IgD-negative memory B cell (primary cell): ENCODE measurements at regions not wholly inside any gene's neighbourhood (a gene's known extent, or its start where the extent isn't known, plus 50 kb on each side); places are given as distances from the start of the nearest gene placed in this dataset.
A peak's percentile ranks its signal among the peaks of the same experiment; 100 is the strongest.

Source experiments
- H3K27ac Mint-ChIP-seq, 3 donors: one replicate each; pipeline ENCODE4 v1.8.0; 2020 to 2022; ENCODE audit warnings: mild to moderate bottlenecking in 3 of 3, mixed read lengths in 3 of 3, moderate library complexity in 1 of 3
- H3K27me3 Mint-ChIP-seq: one replicate; pipeline ENCODE4 v1.8.0; 2021; ENCODE audit warnings: mixed read lengths
- H3K36me3 Mint-ChIP-seq: one replicate; pipeline ENCODE4 v1.8.0; 2020; ENCODE audit warnings: mild to moderate bottlenecking, mixed read lengths
- H3K4me1 Mint-ChIP-seq, 3 donors: one replicate each; pipeline ENCODE4 v1.8.0; 2020 to 2022; ENCODE audit warnings: mixed read lengths in 3 of 3, mild to moderate bottlenecking in 1 of 3
- H3K4me3 Mint-ChIP-seq, 4 donors: one replicate each; pipeline ENCODE4 v1.8.0; 2020 to 2022; ENCODE audit warnings: mild to moderate bottlenecking in 4 of 4, mixed read lengths in 4 of 4, moderate library complexity in 3 of 4
- H3K9me3 Mint-ChIP-seq, 3 donors: one replicate each; pipeline ENCODE4 v1.8.0; 2020 to 2021; ENCODE audit warnings: mixed read lengths in 3 of 3, mild to moderate bottlenecking in 1 of 3

DNA sequence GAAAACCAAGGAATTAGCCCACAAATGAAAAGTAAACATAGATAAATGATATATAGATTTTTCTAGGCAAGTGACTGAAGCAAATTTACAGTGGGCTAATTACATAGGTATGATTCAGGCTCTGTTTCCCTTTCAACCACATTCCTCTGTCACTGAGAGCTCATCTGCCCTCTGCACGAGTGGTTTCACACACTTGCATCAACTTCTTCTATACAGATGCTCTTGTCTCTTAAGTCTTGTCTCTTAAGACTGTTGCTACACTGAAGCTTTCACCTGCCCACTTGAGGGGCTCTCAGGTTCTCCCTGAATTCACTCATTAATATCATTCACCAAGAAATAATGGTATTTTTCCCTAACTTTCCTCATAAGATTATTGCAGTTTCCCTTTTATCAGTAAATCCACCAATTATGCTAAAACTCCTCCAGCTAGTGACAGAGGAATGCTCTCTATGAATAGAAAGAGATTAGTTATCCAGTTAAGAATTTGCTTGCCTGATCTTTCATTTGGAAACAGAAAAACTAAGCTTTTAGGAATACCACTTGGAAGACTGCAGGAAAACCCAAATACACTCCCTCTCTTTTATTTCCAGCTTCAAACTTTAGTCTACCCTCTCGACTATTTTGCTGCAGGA lies 95.7 kb downstream of the ELAPOR2 start:
- Mint-ChIP-seq H3K9me3 (peaks cover 0 to 3% (median 0%) of the 10 kb centered on the region in 3 donors), H3K36me3 (peaks cover 7% of the 10 kb centered on the region), H3K4me1 (peaks cover 2 to 4% (median 3%) of the 10 kb centered on the region in 3 donors), H3K27me3 (no peaks in the 10 kb centered on the region), H3K4me3 (no peak overlapping the region), H3K27ac (no peak overlapping the region)

DNA sequence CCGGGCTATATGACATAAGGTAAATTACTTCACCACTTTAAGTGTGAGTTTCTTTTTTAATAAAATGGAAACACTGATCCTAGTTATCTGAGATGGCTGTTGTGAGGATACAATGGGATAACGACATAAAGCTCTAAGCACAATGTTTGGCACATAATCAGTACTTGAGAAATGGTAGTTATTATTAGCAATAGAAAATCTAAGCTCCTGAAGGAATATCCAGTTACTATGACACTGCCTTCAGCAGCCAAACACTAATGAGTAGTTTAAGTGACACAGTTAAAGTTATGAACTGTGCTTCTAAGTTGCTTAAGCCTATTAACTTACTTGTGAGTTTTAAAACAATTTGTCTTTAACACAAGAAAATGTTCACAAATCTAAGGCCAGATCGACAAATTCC lies 96.8 kb downstream of the ELAPOR2 start:
- Mint-ChIP-seq H3K4me3 (no peak overlapping the region), H3K4me1 (peaks cover 4 to 5% (median 5%) of the 10 kb centered on the region in 3 donors), H3K36me3 (peaks cover 7% of the 10 kb centered on the region), H3K9me3 (peaks cover 0 to 3% (median 0%) of the 10 kb centered on the region in 3 donors), H3K27me3 (no peaks in the 10 kb centered on the region), H3K27ac (no peak overlapping the region)

DNA sequence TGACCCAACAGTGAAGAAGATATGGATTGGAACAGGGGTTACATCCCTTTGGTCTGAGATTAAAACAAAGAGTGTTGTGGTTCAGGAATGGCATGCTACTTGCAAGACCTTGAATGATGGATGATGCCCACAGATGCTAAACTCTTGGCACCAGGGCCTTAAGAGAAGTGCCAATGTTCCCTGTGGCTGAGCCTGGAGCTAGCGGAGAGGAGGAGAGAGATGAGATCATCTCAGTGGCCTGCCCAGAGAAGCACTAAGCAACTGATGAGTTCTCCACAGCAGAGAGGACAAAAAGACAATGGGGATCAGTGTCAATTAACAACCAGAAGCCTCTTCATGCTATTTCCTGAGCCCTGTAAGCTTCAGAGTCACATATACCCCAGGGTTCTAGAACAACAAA lies 97.8 kb downstream of the ELAPOR2 start:
- H3K27me3 Mint-ChIP-seq, result no peaks in the 10 kb centered on the region
- peaks cover 0 to 3% (median 3%) of the 10 kb centered on the region in 3 donors for H3K4me1 Mint-ChIP-seq
- no peak overlapping the region for H3K4me3 Mint-ChIP-seq
- H3K36me3 Mint-ChIP-seq, result peaks cover 7% of the 10 kb centered on the region
- H3K9me3 Mint-ChIP-seq, result peaks cover 0 to 3% (median 0%) of the 10 kb centered on the region in 3 donors
- no peak overlapping the region for H3K27ac Mint-ChIP-seq

DNA sequence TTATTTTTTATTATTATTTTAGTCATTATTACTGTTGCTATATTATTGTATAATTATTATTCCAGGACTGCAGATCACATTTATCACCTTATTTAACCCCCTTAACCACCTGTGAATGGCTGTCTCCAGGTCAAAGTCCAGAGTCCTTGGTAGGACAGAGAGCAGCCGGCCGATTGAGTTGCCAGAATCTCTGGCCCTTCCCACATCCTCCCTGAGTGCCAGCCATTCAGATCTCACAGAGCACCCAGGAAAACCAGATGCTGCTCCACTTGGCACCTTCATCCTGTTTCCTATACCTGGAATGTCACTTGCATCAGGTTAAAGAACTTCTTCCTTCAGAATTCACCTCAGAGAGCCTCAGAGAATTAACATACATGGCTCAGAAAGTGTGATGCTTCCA lies 101.1 kb downstream of the ELAPOR2 start:
- no peak overlapping the region for H3K27ac Mint-ChIP-seq
- H3K36me3 Mint-ChIP-seq, result peaks cover 2% of the 10 kb centered on the region
- no peak overlapping the region for H3K4me3 Mint-ChIP-seq
- peaks cover 0 to 3% (median 3%) of the 10 kb centered on the region in 3 donors for H3K4me1 Mint-ChIP-seq
- peaks cover 0 to 3% (median 0%) of the 10 kb centered on the region in 3 donors for H3K9me3 Mint-ChIP-seq
- H3K27me3 Mint-ChIP-seq, result no peaks in the 10 kb centered on the region

DNA sequence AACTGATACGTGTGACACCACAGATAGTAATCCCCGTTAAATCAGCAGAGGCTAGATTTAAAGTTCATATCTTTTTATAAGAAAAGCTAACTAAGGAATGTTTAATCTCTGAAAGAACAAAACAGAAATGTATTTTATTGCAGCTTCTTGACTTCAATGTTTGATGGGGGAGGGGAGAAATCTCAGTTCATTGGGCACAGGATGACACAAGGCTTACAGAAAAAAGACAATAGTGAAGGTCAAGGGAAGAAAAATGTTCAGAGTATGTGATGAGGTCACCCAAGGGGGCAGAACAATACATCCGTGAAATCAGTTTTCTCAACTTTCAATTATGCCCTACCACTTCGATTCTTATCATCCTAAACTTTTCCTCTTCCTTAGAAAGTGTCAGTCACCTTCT lies 102.9 kb downstream of the ELAPOR2 start:
- Mint-ChIP-seq H3K36me3 (peaks cover 2% of the 10 kb centered on the region), H3K4me1 (peaks cover 0 to 3% (median 3%) of the 10 kb centered on the region in 3 donors), H3K27ac (no peak overlapping the region), H3K9me3 (peaks cover 0 to 3% (median 0%) of the 10 kb centered on the region in 3 donors), H3K4me3 (no peak overlapping the region), H3K27me3 (no peaks in the 10 kb centered on the region)

DNA sequence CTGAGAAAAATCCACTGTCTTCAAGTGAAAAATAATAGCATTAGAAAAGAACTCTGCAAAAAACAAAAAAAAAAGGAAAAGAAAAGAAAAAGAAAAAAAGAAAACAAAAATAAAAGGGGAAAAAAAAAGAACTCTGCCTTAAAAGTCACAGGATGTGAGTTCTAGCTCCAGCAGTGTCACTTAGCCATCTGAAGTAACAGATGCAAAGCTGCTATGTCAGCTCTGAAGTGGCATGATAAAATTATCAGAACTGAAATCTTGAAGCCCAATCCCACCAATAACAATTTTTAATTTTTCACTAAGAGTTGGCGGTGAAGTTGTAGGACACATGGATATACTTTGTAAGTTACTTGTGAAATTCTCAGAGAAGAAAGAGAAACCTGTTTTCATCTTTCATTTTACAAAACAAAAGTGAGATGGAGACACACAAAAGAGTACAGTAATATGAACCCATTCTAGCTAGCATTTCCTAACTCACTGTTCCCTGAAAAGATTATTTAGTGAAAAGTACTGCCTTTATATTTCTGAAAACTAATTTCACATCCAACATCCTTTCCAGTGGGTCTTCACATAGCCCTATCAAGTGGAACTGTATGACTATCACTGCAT lies 103.5 kb downstream of the ELAPOR2 start:
- H3K4me3 Mint-ChIP-seq, result no peak overlapping the region
- no peak overlapping the region for H3K27ac Mint-ChIP-seq
- no peaks in the 10 kb centered on the region for H3K27me3 Mint-ChIP-seq
- peaks cover 0 to 3% (median 0%) of the 10 kb centered on the region in 3 donors for H3K9me3 Mint-ChIP-seq
- H3K4me1 Mint-ChIP-seq, result peaks cover 0 to 3% (median 3%) of the 10 kb centered on the region in 3 donors
- H3K36me3 Mint-ChIP-seq, result peaks cover 2% of the 10 kb centered on the region

DNA sequence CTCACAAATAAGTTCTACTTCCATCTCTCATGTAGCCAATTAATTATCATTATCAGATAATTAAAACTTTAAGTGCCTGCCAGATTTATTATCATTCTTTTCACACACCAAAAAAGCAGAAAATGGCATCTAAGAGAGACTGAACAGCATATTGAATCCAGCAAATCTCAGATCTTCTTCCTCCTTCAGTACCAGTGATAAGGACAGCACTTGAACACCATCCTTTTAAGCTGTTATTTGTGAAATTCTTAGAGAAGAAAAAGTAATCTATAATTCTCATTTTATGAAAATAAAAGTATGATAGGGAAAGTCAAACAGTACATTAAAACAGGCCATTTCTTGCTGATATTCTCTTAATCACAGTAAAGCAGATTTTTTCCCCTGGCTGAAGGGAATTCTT lies 104.5 kb downstream of the ELAPOR2 start:
- Mint-ChIP-seq H3K27ac (no peak overlapping the region), H3K9me3 (peaks cover 0 to 3% (median 0%) of the 10 kb centered on the region in 3 donors), H3K36me3 (peaks cover 2% of the 10 kb centered on the region), H3K4me1 (peaks cover 0 to 5% (median 3%) of the 10 kb centered on the region in 3 donors), H3K4me3 (no peak overlapping the region), H3K27me3 (no peaks in the 10 kb centered on the region)

DNA sequence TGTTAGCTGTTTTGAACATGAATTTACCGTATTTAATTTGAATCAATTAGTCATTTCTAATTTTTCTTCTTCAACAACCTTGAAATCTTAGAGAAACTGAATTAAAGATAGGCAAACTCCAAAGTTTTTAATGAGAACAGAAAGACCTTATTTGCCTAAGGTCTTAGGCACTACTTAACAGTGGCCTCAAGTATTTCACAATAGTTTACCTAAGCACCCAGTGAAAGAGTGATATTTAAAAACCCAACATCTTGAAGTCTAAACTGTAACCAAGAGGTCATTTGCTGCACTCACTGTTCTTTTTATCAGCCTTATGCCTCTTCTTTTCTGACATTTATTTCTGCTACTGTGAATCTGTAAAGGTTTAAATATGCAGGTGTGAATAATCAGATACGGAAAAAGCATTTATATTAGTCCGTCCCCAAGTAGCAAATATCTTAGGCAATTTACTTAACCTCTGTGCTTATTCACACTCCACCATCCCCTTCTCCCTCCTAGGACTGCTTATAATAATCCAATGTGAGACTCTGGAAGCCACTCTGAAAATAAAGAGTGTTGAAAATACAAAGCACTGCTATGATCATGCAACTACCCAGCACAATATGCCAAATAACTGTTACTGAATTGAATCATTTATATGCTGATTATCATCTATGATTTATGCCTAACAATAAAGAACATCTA lies 105.7 kb downstream of the ELAPOR2 start:
- Mint-ChIP-seq H3K27me3 (no peaks in the 10 kb centered on the region), H3K27ac (no peak overlapping the region), H3K36me3 (peaks cover 2% of the 10 kb centered on the region)

DNA sequence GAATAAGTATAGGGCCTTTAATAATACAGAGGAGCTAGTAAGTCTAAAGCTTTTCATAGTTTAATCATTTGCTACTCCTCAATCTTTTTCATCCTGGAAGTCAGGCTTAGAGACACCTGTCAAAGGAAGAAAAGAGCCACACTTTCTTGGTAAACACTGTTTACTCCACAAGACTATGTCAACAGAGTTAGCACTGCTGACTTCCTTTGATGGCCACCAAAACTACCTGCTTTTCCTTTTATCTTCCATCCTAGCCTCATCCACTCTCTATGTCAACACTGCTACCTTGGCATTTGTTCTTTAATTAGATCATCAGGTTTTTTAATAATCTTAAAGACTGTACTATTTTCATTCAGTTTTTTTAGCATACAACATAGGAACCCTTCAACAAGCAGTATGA lies 106.2 kb downstream of the ELAPOR2 start:
- peaks cover 12 to 20% (median 14%) of the 10 kb centered on the region in 3 donors for H3K4me1 Mint-ChIP-seq
- H3K4me3 Mint-ChIP-seq, result no peak overlapping the region
- H3K27ac Mint-ChIP-seq, result no peak overlapping the region
- no peaks in the 10 kb centered on the region for H3K9me3 Mint-ChIP-seq
- H3K36me3 Mint-ChIP-seq, result peaks cover 2% of the 10 kb centered on the region
- no peaks in the 10 kb centered on the region for H3K27me3 Mint-ChIP-seq

More for the DNA sequence above, 105.7 kb downstream of the ELAPOR2 start:
- H3K4me3 Mint-ChIP-seq, result no peak overlapping the region
- H3K4me1 Mint-ChIP-seq, result peaks cover 6 to 14% (median 8%) of the 10 kb centered on the region in 3 donors
- no peaks in the 10 kb centered on the region for H3K9me3 Mint-ChIP-seq

DNA sequence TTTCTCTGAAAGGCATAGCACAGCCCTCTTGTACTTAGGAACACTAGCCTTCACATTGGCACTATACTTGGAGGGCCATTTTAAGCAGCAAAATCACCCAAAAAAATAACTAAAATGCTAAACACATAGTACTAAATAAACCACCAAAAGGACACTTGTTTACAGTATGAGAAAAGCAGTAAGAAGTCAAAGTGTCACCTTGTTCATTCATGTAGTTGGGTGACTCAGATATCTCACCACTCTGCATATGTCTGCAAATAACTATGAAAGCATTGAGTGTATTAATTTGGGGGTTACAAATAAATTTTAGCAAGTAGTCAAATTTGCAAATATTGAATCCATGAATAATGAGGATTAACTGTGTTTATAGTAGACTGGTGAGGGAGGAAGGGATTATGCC lies 107.6 kb downstream of the ELAPOR2 start:
- H3K4me1 Mint-ChIP-seq, result peaks cover 14 to 23% (median 14%) of the 10 kb centered on the region in 3 donors
- H3K27me3 Mint-ChIP-seq, result no peaks in the 10 kb centered on the region
- no peak overlapping the region for H3K27ac Mint-ChIP-seq
- H3K9me3 Mint-ChIP-seq, result no peaks in the 10 kb centered on the region
- H3K36me3 Mint-ChIP-seq, result peaks cover 2% of the 10 kb centered on the region
- no peak overlapping the region for H3K4me3 Mint-ChIP-seq

DNA sequence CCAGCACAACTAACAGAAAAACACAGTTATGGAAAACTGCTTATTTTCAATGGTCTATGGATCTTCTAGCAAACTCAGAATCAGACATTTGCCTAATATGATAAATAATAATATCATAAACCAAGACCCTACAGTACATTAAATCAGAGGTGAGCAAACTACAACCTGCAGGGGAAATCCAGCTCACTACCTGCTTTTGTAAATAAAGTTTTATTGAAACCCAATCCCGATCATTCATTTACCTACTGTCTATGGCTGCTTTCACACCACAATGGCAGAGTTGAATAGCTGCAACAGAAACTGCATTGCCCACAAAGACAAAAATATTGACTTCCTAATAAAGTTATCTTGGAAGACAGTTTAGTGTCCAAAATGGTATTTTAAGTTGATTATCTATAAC lies 108.5 kb downstream of the ELAPOR2 start:
- H3K27ac Mint-ChIP-seq, result no peak overlapping the region
- H3K4me1 Mint-ChIP-seq, result peaks cover 14 to 21% (median 14%) of the 10 kb centered on the region in 3 donors
- no peaks in the 10 kb centered on the region for H3K9me3 Mint-ChIP-seq
- no peak overlapping the region for H3K4me3 Mint-ChIP-seq
- no peaks in the 10 kb centered on the region for H3K27me3 Mint-ChIP-seq
- H3K36me3 Mint-ChIP-seq, result peaks cover 2% of the 10 kb centered on the region

DNA sequence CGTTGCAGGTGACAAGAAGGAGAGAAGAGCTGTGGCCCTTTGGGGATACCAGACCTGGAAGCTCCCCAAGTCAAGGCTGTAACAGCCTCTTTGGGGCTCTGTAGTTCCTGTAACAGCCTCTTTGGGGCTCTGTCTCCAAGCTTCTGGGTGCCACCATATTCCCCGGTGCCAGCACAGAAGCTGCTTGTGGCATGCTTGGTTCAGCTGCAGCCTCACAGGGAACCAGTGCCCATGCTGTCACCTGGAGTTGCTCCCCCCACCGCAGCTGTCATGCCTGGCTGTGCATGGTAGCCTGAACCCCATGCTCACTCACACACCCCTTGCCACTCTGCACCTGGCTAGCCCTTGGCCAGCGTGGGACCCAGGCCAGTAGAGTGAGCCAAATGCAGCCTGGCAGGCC lies 109.1 kb downstream of the ELAPOR2 start:
- H3K27me3 Mint-ChIP-seq, result no peaks in the 10 kb centered on the region
- no peaks in the 10 kb centered on the region for H3K9me3 Mint-ChIP-seq
- peak overlapping the region in 1 of 4 donors; percentile 87 for H3K4me3 Mint-ChIP-seq
- peaks cover 2% of the 10 kb centered on the region for H3K36me3 Mint-ChIP-seq
- peaks cover 14 to 21% (median 14%) of the 10 kb centered on the region in 3 donors for H3K4me1 Mint-ChIP-seq
- peak overlapping the region in 1 of 3 donors; percentile 12 for H3K27ac Mint-ChIP-seq

DNA sequence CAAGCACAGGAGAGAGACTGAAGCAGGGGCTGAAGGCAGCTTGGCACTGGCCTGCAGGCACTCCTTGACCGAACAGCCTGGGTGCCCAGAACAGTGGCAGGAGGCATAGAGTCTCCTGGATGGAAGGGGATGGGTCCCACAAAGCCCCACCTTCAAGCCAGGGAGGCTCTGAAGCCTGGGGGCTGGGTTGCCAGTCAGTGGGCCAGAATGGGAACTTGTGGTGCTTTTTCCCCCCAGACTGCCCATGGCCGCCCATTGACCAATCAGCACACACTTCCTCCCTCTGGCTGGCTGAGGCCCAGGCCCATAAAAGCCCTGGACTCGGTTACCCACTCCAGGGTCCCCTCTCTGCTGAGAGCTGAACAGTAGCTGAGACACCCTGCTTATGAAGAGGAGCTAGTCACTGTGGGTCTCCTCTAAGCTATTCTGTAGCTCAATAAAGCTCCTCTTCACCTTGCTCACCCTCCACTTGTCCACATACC lies 109.6 kb downstream of the ELAPOR2 start:
- Mint-ChIP-seq H3K27ac (peak overlapping the region in 1 of 3 donors; percentile 12), H3K27me3 (no peaks in the 10 kb centered on the region), H3K9me3 (no peaks in the 10 kb centered on the region), H3K4me1 (peaks cover 14 to 21% (median 14%) of the 10 kb centered on the region in 3 donors), H3K36me3 (peaks cover 2% of the 10 kb centered on the region), H3K4me3 (peak overlapping the region in 2 of 4 donors; percentile 66 to 87)

DNA sequence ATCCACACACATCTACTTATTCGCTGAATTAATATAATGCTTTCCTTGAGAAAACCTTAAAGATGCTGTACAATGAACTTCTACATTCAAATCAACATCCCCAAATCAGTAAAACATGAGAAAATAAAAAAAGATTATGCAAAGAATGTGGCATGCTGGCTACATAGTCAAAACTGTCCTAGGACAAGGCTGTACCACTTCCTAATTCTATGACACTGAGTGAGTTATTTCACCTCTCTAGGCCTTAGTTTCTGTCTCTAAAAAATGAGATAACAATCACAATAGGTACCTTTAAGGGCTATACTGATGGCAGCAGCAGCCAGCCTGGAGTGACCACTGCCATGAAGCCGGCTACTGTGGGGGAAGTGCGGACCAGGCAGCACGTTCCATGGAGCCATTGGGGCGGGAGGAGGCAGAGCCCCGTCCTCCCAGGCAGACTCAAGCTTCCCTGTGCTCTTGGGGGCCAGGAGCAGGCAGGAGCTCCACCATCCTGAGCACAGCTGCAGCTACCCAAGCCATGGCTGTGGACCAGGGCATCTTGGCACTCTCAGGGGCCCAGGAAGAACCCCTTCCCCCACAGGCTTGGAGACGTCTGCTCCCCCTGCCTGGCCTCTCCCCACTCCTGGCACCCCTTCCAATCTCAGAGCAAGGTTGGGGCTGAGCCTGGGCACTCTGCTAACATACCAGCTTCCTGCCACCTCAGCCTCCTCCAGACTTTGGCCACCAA lies 110.2 kb downstream of the ELAPOR2 start:
- Mint-ChIP-seq H3K4me1 (peaks cover 14 to 21% (median 14%) of the 10 kb centered on the region in 3 donors), H3K27me3 (no peaks in the 10 kb centered on the region), H3K27ac (peak overlapping the region in 2 of 3 donors; percentile 14 to 80), H3K9me3 (no peaks in the 10 kb centered on the region), H3K36me3 (peaks cover 2% of the 10 kb centered on the region), H3K4me3 (peak overlapping the region in 2 of 4 donors; percentile 77 to 88)
